ENCODE measurements at regions not wholly inside any gene's neighbourhood (a gene's known extent, or its start where the extent isn't known, plus 50 kb on each side); places are given as distances from the start of the nearest gene placed in this dataset.

DNA sequence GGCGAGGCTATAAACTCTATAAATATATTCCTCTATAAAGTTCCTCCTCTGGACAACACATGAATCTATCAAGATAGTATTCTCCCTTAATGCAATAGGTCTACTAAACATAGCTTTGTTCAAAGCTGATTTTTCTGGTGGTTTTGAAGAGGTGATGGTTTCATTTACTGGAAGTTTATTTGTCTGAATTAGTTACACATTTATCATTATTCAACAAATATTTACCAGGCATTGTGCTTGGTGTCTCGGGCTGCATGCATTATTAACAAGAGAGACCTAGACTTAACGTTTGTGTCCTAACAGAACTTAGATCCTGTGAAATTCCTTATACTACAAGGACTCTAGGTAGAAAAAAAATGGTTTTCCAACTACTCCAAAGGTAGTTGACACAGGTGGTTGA is 511.4 kb upstream of the B3GALT2 start:
- Mint-ChIP-seq H3K27me3 (no peaks in the 10 kb centered on the region), H3K4me1 (no peaks in the 10 kb centered on the region), H3K27ac (no peak overlapping the region), H3K4me3 (no peak overlapping the region), H3K36me3 (no peaks in the 10 kb centered on the region), H3K9me3 (no peaks in the 10 kb centered on the region)
- ATAC-seq = no peak

DNA sequence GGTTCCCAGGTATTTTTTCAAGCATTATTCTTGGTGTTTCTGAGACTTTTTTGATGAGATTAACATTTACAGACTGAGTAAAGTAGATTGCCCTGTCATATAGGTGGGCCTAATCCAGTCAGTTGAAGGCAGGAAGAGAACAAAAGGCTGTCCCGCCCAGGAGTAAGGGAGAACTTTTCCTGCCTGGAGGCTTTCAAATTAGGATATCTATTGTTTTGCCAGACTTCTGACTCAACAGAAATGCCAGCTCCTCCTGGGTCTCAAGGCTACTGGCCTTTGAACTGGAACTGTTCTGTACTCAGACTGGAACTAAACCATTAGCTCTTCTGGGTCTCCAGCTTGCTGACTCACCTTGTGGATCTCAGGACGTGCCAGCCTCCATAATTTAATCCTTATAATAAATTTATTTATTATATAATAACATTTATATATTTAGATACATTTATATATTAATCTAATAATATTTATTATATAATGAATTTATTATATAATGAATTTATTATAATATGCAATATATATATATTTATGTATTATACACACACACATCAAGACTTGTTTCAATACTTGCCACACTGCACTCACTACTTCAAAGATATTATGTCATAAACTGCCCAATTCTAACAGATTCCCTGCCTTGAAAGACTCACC is 510.8 kb upstream of the B3GALT2 start:
- H3K27ac Mint-ChIP-seq = no peak overlapping the region
- H3K4me1 Mint-ChIP-seq = no peaks in the 10 kb centered on the region
- no peaks in the 10 kb centered on the region for H3K9me3 Mint-ChIP-seq
- H3K27me3 Mint-ChIP-seq = no peaks in the 10 kb centered on the region
- no peak for ATAC-seq
- no peak overlapping the region for H3K4me3 Mint-ChIP-seq
- H3K36me3 Mint-ChIP-seq = no peaks in the 10 kb centered on the region

DNA sequence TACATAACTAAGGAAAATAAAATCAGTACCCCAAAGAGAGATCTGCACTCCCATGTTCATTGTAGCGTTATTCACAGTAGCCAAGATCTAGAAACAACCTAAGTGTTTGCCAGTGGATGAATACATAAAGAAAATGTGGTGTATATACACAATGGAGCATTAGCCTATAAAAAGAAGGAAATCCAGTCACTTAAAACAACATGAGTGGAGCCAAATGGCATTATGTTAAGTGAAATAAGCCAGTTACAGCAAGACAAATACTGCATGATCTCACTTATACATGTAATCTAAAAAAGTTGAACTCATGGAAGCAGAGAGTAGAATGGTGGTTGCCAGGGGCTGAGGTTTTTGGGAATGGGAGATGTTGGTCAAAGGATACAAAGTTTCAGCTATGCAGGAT is 508.3 kb upstream of the B3GALT2 start:
- ATAC-seq = no peak
- Mint-ChIP-seq H3K9me3 (no peaks in the 10 kb centered on the region), H3K36me3 (no peaks in the 10 kb centered on the region), H3K4me3 (no peak overlapping the region), H3K27me3 (no peaks in the 10 kb centered on the region), H3K4me1 (no peaks in the 10 kb centered on the region), H3K27ac (no peak overlapping the region)

DNA sequence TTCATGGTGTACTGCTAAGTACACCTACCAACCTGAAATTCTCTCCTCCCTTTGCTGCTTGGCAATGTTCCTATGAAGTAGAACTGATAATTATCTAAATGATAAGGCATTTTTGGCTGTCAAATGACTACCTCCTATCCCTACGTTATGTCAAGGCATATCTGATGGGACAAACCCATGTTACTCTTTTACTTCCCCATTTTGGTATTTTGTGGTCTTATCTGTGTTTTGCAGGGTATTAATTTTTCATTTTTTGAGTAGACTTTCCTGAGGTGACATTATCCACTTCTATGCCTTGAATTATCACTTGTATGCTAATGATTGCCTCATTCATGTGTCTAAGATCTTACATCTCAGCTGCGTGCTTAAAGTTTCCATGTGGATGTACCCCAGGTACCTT is 499.6 kb upstream of the B3GALT2 start:
- Mint-ChIP-seq H3K4me1 (peaks cover 8% of the 10 kb centered on the region), H3K4me3 (no peak overlapping the region), H3K27me3 (peaks cover 34% of the 10 kb centered on the region), H3K36me3 (no peaks in the 10 kb centered on the region), H3K27ac (no peak overlapping the region), H3K9me3 (peaks cover 2% of the 10 kb centered on the region)
- peak; percentile 48 for ATAC-seq

DNA sequence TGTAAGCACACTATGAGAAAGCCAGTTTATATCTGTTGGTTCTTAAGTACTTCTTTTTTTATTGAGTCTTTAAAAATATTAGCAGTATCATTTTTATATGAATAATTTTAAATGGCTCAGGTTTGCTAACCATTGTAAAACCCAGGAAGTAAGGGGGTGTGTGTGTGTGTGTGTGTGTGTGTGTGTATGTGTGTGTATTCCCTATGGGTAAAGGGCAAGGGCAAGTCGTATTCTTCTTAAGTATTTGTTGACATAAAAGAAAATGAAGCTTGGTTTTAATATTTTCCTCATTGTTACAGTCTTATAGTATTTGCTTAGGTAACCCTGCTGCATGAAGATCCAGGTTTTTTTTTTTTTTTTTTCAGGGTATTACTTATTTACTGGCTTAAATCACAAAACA is 495.0 kb upstream of the B3GALT2 start:
- no peak for ATAC-seq
- H3K27ac Mint-ChIP-seq = no peak overlapping the region
- no peaks in the 10 kb centered on the region for H3K9me3 Mint-ChIP-seq
- H3K36me3 Mint-ChIP-seq = no peaks in the 10 kb centered on the region
- peaks cover 26% of the 10 kb centered on the region for H3K27me3 Mint-ChIP-seq
- no peak overlapping the region for H3K4me3 Mint-ChIP-seq
- peaks cover 8% of the 10 kb centered on the region for H3K4me1 Mint-ChIP-seq

DNA sequence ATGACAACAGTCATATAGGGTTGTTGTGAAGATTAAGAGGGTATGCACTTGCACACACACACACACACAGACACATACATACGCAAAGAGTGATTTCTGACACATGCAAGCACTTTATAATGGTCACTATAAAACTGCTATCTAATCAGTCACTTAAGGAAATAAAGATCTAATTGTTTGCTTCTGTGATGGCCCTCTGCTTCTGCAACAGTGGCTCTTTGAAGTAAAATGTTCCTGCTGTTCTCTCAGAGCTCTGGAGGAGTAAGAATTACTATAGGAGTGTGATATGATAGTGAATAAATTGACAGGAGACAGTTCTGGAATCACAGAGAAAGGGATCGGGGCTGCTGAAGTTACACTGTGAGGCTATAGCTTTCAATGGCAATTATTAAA is 494.5 kb upstream of the B3GALT2 start:
- Mint-ChIP-seq H3K4me3 (no peak overlapping the region), H3K27ac (no peak overlapping the region), H3K27me3 (peaks cover 21% of the 10 kb centered on the region), H3K36me3 (no peaks in the 10 kb centered on the region), H3K4me1 (peaks cover 3% of the 10 kb centered on the region), H3K9me3 (no peaks in the 10 kb centered on the region)
- ATAC-seq = no peak

DNA sequence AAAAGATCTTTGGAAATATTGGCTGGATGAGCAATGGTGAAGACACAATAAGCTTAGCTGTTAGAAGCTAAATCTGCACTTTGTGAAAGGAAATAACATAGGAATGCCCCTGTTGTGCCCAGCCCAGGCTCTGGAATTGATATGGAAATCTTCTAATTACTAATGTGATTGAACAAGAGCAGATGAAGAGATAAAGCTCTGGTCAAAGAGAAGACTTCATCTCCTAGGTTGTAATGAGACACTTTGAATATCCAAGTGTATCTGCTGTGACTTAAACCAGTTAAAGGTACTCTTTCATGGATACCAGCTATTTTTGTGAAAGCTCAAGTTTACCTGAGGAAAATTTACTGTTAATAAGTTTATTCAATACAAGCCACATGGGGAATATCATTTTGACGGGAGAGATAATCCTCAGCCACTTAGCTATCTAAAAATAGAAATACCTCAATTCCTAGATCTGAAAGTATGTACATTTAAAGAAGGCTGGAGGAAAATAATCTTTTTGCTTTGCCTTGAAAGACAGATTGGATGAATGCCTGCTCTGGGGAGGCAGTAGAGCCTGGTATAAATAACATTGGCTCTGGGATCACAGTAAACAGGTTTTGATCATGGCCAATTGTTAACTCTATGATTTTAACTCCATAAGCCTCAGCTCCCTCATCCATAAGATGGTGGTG is 494.0 kb upstream of the B3GALT2 start:
- no peaks in the 10 kb centered on the region for H3K9me3 Mint-ChIP-seq

DNA sequence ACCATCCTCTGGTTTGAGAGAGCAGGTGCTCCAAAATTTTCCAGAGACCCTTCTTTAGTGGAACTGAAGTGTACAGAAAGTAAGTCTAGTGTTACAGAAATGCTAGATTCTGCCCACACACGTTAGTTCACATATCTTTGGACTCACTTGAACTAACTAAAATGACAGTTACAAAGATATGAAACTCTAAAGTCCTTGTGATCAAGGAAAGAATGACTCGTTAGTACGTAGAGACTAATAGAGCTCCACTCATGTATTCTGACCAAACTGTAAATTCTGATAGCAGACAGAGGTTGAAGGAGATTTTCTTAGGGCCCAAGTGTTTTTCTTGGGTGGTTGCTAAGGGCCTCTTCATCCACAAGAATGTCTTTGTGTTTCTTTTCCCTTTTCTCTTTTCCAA is 491.5 kb upstream of the B3GALT2 start:
- ATAC-seq = no peak
- H3K27ac Mint-ChIP-seq = no peak overlapping the region
- no peak overlapping the region for H3K4me3 Mint-ChIP-seq
- no peaks in the 10 kb centered on the region for H3K4me1 Mint-ChIP-seq
- H3K36me3 Mint-ChIP-seq = no peaks in the 10 kb centered on the region
- peaks cover 7% of the 10 kb centered on the region for H3K27me3 Mint-ChIP-seq
- no peaks in the 10 kb centered on the region for H3K9me3 Mint-ChIP-seq

More for the DNA sequence above, 494.0 kb upstream of the B3GALT2 start:
- H3K4me1 Mint-ChIP-seq = no peaks in the 10 kb centered on the region
- ATAC-seq = no peak
- H3K27me3 Mint-ChIP-seq = peaks cover 16% of the 10 kb centered on the region
- H3K27ac Mint-ChIP-seq = no peak overlapping the region
- H3K36me3 Mint-ChIP-seq = no peaks in the 10 kb centered on the region
- H3K4me3 Mint-ChIP-seq = no peak overlapping the region

DNA sequence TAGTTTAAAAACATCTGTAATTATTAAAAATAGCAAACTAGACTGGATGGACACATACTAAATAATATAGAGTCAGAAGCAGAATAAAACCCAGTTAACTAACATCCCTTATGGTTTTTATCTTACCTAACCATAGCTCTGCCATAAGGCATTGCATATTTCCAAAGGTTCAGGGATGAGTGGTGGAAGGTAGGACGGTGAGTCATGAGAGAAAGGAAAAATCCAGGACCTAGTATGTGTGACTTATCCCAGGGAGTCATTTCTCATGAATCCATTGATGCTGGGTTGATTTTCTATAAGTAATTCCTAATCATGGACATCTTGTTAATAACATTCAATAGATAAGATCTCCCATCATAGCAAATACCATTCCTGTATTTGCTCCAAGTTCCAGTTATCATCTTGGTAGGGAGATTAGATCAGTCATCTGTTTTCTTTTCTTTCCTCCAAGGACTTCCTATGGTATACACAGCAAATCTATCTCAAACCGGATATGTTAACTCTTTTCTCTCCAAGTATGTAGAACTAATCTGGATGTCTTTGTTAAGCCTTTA is 490.7 kb upstream of the B3GALT2 start:
- no peak for ATAC-seq
- no peaks in the 10 kb centered on the region for H3K36me3 Mint-ChIP-seq
- no peaks in the 10 kb centered on the region for H3K4me1 Mint-ChIP-seq
- peaks cover 6% of the 10 kb centered on the region for H3K27me3 Mint-ChIP-seq
- no peak overlapping the region for H3K4me3 Mint-ChIP-seq
- H3K9me3 Mint-ChIP-seq = no peaks in the 10 kb centered on the region
- no peak overlapping the region for H3K27ac Mint-ChIP-seq

DNA sequence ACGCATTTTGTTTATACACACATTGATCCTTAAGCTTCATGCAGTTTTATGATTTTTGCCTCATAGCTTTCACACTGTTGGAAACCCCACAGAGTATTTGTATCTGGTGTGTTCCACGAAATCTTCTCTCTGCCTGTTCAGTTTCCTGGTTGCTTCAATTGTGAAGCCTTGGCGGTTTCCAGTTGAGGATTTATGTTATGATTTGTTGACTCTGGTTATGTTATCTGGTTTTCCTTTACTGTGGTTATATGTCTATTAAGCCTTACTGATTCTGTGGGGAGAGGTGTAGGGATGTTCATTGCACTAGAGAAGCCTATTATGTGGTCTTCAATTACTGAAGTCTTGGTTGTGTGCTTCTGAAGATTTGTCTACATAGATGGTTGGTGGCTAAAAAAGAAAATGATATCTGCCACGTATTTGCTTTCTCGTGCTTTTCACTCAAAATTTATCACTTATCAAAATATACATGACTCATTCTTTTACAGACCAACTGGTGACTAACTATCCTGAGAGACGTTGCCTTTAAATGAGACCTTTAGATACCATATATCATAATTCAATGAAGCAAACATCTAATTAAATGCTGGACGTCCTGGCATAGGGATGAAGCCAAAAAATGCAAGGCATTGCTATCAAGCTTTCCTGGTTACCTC is 488.0 kb upstream of the B3GALT2 start:
- H3K27me3 Mint-ChIP-seq = no peaks in the 10 kb centered on the region
- H3K27ac Mint-ChIP-seq = no peak overlapping the region
- H3K4me3 Mint-ChIP-seq = no peak overlapping the region
- no peaks in the 10 kb centered on the region for H3K9me3 Mint-ChIP-seq
- H3K36me3 Mint-ChIP-seq = no peaks in the 10 kb centered on the region
- no peak for ATAC-seq
- no peaks in the 10 kb centered on the region for H3K4me1 Mint-ChIP-seq

DNA sequence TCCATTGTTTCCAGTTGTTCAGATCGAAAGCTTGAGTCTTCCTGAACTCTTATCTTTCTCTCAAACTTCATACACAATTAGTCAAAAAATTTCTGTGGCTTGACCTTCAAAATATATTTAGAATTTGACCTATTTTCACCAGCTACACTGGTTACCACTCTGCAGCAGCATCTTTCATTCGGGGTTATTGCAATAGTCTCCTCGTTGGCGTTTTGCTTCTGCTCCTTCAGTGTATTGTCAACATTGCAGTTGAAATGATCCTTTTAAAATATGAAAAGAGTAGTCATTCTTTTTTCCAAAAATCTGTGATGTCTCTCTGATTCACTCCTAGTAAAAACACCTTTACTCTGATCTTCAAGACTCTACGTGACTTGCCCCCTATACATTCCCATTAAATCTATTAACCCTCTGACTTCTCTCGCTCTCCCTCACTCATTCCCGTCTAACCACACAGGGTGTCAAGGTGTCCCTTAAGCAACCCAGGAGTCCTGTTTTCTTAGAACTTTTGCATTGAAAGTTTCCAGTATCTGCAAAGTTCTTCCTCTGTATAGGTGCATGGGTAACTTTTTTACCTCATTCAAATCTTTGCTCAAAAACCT is 480.2 kb upstream of the B3GALT2 start:
- Mint-ChIP-seq H3K36me3 (no peaks in the 10 kb centered on the region), H3K4me1 (no peaks in the 10 kb centered on the region), H3K27ac (no peak overlapping the region), H3K9me3 (no peaks in the 10 kb centered on the region), H3K27me3 (no peaks in the 10 kb centered on the region), H3K4me3 (no peak overlapping the region)
- no peak for ATAC-seq

DNA sequence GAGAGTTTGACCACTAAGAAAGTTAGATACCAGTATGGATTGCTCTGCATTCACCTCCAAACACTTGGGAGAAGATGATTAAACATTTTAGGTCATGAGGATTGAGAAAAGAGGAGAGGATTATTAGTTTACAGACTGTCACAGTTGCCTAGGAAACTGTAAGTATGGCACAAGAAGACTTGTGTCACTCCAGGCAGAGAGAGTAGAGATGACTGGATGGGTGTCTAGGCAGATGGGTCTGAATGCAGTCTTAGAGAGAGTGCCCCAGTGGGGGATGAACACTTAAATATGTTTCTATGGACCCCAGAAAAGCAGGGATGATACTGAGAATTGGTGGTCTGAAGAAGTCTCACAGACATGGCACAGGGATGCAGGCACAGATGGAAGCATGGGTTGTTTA is 477.6 kb upstream of the B3GALT2 start:
- Mint-ChIP-seq H3K4me3 (no peak overlapping the region), H3K36me3 (no peaks in the 10 kb centered on the region), H3K4me1 (no peaks in the 10 kb centered on the region), H3K27ac (no peak overlapping the region), H3K27me3 (no peaks in the 10 kb centered on the region), H3K9me3 (no peaks in the 10 kb centered on the region)
- peak; percentile 14 for ATAC-seq

DNA sequence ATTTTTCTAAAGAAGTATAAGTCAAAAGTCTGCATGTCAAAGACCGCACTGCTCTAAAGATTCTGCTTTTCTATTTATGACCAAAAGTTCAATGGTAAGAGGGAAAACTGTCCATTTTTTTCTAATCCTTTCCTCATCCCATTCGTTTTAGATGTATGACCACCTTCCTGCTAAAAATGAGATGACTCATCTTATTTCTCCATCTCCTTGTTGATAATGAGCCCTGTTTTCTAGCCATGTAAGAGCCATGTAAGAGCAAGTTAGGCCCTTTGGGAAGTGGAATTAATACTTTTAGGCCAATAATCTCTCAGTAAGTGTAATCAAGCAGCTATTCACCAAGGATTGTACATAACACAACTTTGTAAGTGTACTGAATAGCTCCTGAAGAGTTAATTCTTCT is 475.6 kb upstream of the B3GALT2 start:
- no peaks in the 10 kb centered on the region for H3K36me3 Mint-ChIP-seq
- ATAC-seq = no peak
- no peak overlapping the region for H3K4me3 Mint-ChIP-seq
- H3K27me3 Mint-ChIP-seq = no peaks in the 10 kb centered on the region
- H3K27ac Mint-ChIP-seq = no peak overlapping the region
- no peaks in the 10 kb centered on the region for H3K4me1 Mint-ChIP-seq
- no peaks in the 10 kb centered on the region for H3K9me3 Mint-ChIP-seq

DNA sequence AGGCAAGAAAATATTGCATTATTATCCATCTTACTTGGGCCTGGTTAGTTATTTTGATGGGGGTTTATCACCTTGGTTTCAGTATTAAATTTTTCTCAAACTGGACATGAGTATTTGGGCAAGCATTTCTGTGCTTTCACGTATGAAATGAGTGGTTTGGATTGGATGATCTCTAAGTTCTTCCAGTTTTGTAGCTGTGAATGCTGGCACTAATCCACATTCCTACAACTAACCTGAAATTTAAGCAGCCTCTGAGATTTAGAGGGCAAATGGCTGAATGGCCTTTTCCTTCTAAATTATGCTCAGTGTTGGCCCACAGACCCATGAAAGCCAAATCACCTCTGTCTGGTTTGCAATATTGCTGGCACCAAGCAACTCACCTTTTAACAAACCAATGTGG is 475.0 kb upstream of the B3GALT2 start:
- H3K4me1 Mint-ChIP-seq = no peaks in the 10 kb centered on the region
- no peak overlapping the region for H3K27ac Mint-ChIP-seq
- H3K36me3 Mint-ChIP-seq = no peaks in the 10 kb centered on the region
- no peaks in the 10 kb centered on the region for H3K9me3 Mint-ChIP-seq
- no peak overlapping the region for H3K4me3 Mint-ChIP-seq
- no peak for ATAC-seq
- H3K27me3 Mint-ChIP-seq = no peaks in the 10 kb centered on the region

DNA sequence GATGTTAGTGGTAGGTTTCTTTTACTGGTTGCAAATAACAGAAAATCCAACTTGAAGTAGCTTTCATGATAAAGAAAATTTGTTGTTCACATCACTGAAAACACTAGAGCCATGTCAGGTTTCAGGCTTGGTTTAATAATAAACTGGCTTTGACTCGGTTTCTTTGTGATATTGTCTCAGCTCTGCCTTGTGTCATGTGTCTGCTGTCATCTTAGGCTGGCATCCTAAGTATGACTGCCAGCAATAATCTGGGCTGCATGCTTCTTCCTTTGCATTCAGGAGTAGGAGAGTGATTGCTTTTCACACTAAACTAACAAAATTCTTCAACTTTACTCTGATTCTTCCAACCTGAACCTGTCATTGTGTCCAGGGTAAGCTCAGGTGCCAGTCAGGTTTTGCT is 474.0 kb upstream of the B3GALT2 start:
- no peaks in the 10 kb centered on the region for H3K36me3 Mint-ChIP-seq
- H3K27ac Mint-ChIP-seq = no peak overlapping the region
- no peaks in the 10 kb centered on the region for H3K27me3 Mint-ChIP-seq
- no peaks in the 10 kb centered on the region for H3K9me3 Mint-ChIP-seq
- H3K4me1 Mint-ChIP-seq = no peaks in the 10 kb centered on the region
- no peak overlapping the region for H3K4me3 Mint-ChIP-seq
- ATAC-seq = no peak

Data from stimulated activated memory B cell treated with anti-CD40 and anti-IgM and Interleukin-4, amounts not matched to agents 10 μg/mL and 1 μg/mL and 100 μg/mL, for 72 hours (primary cell).